GM12874 (cell line): ENCODE measurements at regions not wholly inside any gene's neighbourhood (a gene's known extent, or its start where the extent isn't known, plus 50 kb on each side); places are given as distances from the start of the nearest gene placed in this dataset.

ENCODE experiments used
- TF ChIP-seq, protein P1 (sequence below): IDR thresholded peaks from 2 replicates; pipeline ENCODE4 v1.5.1; 2011; ENCODE audit warnings: low read depth, mild to moderate bottlenecking, control low read depth, low read length, moderate library complexity; ENCODE audit not compliant: insufficient read depth

DNA sequence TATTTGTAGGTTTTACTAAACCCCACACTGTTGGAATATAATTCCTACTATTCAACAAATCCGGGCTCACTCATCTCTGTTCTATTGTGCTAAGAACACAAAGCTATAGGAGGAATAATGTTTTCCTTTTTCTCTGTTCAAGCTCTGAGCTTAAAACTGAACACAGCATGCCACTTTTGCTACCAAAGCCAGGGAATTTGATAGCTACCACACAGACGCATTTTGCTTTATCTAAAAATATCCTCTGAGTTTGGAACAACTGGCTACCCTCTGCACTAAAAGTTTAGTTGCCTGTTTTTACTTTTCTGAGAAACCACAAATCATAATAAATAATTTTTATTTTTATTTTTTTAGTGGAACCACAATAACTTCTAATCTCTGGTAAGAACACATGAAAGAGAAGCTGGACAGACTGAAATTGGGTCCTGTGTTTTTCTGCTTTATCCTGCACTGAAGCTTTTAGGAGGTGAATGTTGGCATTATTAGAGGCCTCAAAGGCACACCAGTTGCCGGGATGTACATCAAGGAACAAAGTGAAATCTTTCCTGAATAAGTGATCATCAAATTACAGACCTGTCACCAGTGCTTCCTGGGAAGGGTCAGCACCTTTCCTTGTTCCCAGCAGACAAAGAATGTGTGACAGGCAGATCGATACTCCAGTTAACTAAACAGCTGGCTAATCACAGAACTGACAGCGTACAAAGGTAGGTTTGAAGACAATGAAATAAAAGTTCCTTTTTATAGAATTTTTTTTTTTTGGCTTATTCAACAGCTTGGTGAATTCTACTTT lies 523.2 kb upstream of the TENM4 start:
- TF ChIP-seq, protein P1, sequence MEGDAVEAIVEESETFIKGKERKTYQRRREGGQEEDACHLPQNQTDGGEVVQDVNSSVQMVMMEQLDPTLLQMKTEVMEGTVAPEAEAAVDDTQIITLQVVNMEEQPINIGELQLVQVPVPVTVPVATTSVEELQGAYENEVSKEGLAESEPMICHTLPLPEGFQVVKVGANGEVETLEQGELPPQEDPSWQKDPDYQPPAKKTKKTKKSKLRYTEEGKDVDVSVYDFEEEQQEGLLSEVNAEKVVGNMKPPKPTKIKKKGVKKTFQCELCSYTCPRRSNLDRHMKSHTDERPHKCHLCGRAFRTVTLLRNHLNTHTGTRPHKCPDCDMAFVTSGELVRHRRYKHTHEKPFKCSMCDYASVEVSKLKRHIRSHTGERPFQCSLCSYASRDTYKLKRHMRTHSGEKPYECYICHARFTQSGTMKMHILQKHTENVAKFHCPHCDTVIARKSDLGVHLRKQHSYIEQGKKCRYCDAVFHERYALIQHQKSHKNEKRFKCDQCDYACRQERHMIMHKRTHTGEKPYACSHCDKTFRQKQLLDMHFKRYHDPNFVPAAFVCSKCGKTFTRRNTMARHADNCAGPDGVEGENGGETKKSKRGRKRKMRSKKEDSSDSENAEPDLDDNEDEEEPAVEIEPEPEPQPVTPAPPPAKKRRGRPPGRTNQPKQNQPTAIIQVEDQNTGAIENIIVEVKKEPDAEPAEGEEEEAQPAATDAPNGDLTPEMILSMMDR = no peak

DNA sequence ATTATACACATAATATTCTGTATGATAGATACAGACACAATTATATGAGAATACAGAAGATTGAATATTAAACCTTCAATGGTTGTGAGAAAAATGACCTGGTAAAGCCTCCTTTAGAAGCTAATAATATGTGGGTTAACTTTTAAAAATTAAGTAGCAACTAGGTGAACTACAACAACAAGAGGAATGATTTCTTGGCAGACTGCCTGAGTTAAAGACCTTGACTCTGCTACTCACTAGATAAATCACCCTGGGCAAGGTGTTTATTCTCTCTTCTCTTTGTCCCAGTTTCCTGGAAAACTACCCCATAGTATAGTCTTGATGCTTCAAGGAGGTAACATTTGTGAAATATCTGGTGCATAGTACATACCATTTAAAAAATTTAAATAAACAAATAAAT lies 519.6 kb upstream of the TENM4 start:
- TF ChIP-seq, protein P1 = no peak

DNA sequence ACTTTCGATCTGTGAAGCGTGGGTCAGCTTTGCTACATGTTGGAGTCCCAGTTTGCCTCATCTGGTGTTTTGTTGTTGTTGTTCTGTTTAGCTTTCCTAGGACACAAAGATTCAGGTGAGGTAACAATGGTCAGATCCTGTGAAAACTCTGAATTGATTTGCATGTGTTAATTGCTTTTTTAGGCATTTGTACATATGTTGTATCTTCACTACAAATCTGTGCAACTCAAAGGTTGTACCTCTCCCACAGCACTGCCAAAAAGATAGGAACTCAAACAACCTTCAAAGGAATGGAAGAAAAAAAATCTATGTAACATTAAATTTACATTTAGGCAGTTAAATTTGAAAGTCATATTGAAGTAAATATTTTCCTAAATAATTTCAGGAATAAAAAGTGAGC lies 518.5 kb upstream of the TENM4 start:
- TF ChIP-seq, protein P1 = no peak

DNA sequence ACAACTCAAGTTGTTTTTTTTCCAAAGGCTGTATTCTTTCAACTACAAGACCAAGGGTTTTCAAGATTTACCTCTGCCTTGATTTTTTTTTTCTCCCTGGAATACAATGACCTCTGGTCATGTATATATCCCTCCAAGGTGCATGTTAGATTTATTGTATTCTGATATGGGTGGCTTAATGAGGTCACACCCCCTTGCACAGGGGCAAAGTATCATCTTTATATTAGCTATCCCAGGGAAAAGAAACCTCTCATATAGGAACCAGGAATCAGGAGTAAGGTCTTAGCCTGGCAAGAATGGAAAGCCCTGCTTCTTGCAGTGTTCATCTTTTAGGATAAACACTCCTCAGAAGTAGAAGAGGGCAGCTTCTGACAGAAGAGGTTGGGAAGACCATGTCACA lies 516.9 kb upstream of the TENM4 start:
- TF ChIP-seq, protein P1 = no peak

DNA sequence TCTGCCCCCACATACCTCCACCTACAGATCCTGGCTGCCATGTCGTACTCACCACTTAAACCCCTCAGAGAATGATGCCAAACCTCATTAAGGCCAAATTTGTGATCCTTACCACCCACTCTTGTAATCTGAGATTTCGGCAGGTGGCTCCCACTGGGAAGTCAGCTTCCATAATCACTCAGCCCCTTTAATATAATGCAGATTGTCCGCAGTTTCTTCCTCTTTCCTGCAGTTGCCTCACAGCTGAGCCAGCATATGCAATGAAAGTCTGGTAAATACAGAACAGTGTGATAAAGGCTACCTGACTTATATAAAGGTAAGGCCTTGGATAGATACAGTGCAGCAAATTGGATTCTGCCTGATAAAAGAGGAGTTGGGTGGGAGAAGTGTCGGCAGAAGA lies 515.2 kb upstream of the TENM4 start:
- TF ChIP-seq, protein P1 = no peak

DNA sequence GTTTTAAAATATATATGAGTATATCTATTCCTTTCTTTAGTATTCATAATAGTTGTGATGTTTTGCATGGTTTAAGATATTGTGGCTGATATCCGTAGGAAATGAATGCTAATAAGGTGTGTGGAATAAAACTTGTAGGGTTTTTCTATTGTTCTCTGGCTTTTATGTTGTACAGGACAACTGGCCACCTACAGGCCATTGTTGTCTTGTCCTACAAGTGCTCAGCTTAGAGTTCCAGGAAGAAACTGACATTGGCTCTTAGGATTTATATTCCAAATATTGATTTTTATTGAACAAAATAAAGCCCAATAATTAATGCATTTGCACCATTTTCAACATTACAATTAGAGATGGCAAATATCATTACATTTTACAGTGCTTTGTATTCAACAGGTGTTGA lies 512.8 kb upstream of the TENM4 start:
- TF ChIP-seq, protein P1 = no peak

DNA sequence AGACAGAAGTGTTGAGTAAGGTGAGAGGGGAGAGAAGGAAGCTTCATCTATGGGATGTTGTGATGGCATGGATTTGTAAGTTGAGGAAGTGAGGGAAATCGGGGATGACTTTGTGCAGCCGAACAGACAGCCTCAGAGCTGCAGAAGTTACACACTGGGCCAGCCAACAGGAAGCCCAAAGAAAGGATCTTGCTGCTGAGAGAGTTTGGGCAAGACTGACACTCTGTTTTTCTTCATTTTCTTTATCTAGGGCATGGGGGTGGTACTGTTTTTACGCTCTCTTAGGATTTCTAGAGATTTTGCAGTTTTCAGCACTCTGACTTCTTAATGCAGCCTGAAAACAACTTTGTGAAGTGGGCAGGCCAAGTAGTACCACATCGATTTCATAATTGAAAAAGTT lies 509.9 kb upstream of the TENM4 start:
- TF ChIP-seq, protein P1 = no peak
